Neural crest cell (in vitro differentiated cells): ENCODE measurements at regions not wholly inside any gene's neighbourhood (a gene's known extent, or its start where the extent isn't known, plus 50 kb on each side); places are given as distances from the start of the nearest gene placed in this dataset.

Experiments used
- DNase-seq: peaks from one replicate; pipeline ENCODE4 v3.0.0; 2021; ENCODE audit warnings: low read depth, mixed read lengths, low spot score
- H3K27ac Mint-ChIP-seq: one replicate; pipeline ENCODE4 v1.8.0; 2021; ENCODE audit warnings: mild to moderate bottlenecking, mixed read lengths; ENCODE audit not compliant: unreplicated experiment
- H3K27me3 Mint-ChIP-seq: 2 replicates; pipeline ENCODE4 v1.8.0; 2021; ENCODE audit warnings: low read depth, mild to moderate bottlenecking, mixed read lengths
- H3K36me3 Mint-ChIP-seq: 2 replicates; pipeline ENCODE4 v1.8.0; 2021; ENCODE audit warnings: low read depth, mild to moderate bottlenecking, mixed read lengths
- H3K4me1 Mint-ChIP-seq: 2 replicates; pipeline ENCODE4 v1.8.0; 2021; ENCODE audit warnings: mixed read lengths
- H3K4me3 Mint-ChIP-seq: one replicate; pipeline ENCODE4 v1.8.0; 2021; ENCODE audit warnings: mild to moderate bottlenecking, mixed read lengths
- H3K9me3 Mint-ChIP-seq: 2 replicates; pipeline ENCODE4 v1.8.0; 2021; ENCODE audit warnings: mixed read lengths
- TF ChIP-seq, protein P1 (sequence below): fragments of 200-600 bp; sonication (generic); conservative IDR thresholded peaks from 2 replicates; pipeline ENCODE4 v1.5.0; 2021; ENCODE audit warnings: antibody characterized with exemption, mild to moderate bottlenecking

DNA sequence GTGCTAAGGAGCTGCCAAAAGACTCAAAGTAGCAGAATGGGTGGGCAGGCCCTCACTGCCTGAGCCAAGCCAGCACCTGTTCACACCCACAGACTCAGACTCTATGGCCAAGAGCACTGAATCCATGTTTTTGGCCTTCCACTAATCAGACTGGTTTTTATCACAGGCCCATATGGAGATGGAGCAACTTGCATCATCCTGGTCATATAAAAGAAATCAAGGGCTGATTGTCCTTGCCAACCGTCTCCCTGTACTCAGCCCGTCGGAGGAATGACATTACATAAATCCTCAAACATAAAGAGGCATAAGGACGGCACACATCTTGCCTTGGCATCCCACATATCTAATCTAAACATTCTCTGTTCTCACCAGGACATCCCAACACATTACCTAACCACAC, 66.7 kb downstream of the MARCHF4 start:
- no peak for DNase-seq
- Mint-ChIP-seq H3K27me3 (no peaks in the 10 kb centered on the region), H3K4me3 (no peak overlapping the region), H3K9me3 (no peaks in the 10 kb centered on the region), H3K36me3 (no peaks in the 10 kb centered on the region), H3K27ac (no peak overlapping the region), H3K4me1 (peaks cover 14% of the 10 kb centered on the region)
- TF ChIP-seq, protein P1, sequence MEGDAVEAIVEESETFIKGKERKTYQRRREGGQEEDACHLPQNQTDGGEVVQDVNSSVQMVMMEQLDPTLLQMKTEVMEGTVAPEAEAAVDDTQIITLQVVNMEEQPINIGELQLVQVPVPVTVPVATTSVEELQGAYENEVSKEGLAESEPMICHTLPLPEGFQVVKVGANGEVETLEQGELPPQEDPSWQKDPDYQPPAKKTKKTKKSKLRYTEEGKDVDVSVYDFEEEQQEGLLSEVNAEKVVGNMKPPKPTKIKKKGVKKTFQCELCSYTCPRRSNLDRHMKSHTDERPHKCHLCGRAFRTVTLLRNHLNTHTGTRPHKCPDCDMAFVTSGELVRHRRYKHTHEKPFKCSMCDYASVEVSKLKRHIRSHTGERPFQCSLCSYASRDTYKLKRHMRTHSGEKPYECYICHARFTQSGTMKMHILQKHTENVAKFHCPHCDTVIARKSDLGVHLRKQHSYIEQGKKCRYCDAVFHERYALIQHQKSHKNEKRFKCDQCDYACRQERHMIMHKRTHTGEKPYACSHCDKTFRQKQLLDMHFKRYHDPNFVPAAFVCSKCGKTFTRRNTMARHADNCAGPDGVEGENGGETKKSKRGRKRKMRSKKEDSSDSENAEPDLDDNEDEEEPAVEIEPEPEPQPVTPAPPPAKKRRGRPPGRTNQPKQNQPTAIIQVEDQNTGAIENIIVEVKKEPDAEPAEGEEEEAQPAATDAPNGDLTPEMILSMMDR, result no peak

DNA sequence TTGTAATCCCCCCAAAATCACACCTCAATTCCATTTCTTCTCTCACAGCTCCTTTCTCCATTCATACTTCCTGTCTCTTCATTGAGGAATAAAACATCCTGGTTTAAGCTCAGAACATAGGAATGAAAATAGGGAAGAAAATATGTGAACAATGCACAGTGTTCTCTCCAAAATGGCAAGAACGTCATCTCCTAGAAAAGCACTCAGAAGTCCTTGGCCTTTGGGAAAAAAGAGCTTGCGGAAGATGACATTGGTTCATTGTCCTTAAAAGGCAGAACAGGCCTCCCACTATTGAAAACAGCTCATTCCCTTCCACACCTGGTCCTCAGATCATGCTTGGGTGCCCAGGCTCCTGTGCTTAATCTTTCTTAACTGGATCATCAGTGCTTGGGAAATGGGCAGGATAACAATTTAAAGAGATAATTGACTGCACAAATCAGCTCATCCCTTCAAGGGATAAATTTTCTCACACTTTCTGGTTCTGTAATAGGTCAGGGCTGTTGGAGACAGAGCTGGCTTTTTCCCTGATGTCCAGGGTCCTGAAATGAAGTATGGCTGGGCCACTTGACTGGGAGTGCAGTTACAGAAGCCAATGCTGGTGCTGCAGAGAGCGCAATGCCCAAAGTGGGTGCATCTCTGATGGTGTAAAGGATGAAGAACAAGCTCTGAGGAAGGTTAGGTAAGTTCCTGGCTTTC, 69.2 kb downstream of the MARCHF4 start:
- H3K4me1 Mint-ChIP-seq, result peaks cover 17% of the 10 kb centered on the region
- TF ChIP-seq, protein P1, result no peak

DNA sequence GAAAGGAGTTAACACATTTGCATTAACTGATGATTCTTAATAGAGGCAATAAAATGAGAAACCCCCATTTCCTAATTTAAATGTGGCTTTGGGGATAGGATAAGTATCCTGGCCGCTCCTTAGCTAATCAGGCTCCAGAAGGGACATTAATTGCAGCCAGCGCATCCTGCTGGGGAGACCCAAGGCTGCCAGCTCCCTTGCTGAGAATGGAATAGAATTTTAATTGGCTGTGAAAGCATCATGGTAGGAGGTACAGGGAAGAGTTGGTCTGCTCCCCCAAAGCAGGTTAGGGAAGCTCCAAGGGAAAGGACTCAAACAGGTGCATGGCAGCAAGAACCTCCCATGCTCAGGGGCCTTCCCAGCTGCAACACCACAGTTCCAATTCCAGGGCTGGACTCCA, 71.4 kb downstream of the MARCHF4 start:
- H3K4me1 Mint-ChIP-seq, result peaks cover 7% of the 10 kb centered on the region
- H3K27ac Mint-ChIP-seq, result no peak overlapping the region
- no peak overlapping the region for H3K4me3 Mint-ChIP-seq
- H3K27me3 Mint-ChIP-seq, result no peaks in the 10 kb centered on the region
- DNase-seq, result no peak
- H3K36me3 Mint-ChIP-seq, result no peaks in the 10 kb centered on the region
- no peaks in the 10 kb centered on the region for H3K9me3 Mint-ChIP-seq
- TF ChIP-seq, protein P1, result no peak

More for the DNA sequence above, 69.2 kb downstream of the MARCHF4 start:
- H3K36me3 Mint-ChIP-seq, result no peaks in the 10 kb centered on the region
- no peaks in the 10 kb centered on the region for H3K27me3 Mint-ChIP-seq
- no peak for DNase-seq
- no peak overlapping the region for H3K27ac Mint-ChIP-seq
- no peak overlapping the region for H3K4me3 Mint-ChIP-seq
- H3K9me3 Mint-ChIP-seq, result no peaks in the 10 kb centered on the region

DNA sequence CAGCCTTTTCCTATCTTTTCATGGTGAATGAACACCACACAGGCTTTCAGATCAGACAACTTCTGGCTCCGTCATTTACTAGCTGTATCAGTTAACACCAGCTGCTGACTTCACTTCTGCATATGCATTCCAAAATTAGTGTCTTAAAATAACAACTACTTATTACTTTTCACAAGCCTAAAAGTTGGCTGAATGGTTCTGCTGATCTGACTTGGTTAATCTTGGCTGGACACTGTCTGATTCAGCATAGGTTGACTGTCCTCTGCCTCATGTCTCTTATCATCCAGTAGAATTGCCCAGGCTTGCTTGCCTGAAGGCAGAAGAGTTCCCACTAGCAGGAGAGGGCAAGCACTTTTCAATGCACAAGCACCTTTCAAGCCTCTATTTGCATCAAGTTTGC, 72.7 kb downstream of the MARCHF4 start:
- Mint-ChIP-seq H3K4me3 (no peak overlapping the region), H3K9me3 (no peaks in the 10 kb centered on the region), H3K27me3 (no peaks in the 10 kb centered on the region), H3K36me3 (no peaks in the 10 kb centered on the region), H3K4me1 (peaks cover 7% of the 10 kb centered on the region), H3K27ac (no peak overlapping the region)
- DNase-seq, result no peak
- TF ChIP-seq, protein P1, result no peak

- no peak overlapping the region for H3K27ac Mint-ChIP-seq
- no peaks in the 10 kb centered on the region for H3K27me3 Mint-ChIP-seq
- DNase-seq, result no peak
- H3K4me1 Mint-ChIP-seq, result peaks cover 7% of the 10 kb centered on the region
- TF ChIP-seq, protein P1, result no peak
- H3K9me3 Mint-ChIP-seq, result no peaks in the 10 kb centered on the region
- H3K4me3 Mint-ChIP-seq, result no peak overlapping the region
- H3K36me3 Mint-ChIP-seq, result no peaks in the 10 kb centered on the region
Measured at GRCh38 chr2:216298719-216299495, 73.4 kb downstream of the MARCHF4 start.
